Endodermal cell (in vitro differentiated cells): ENCODE measurements at regions not wholly inside any gene's neighbourhood (a gene's known extent, or its start where the extent isn't known, plus 50 kb on each side); places are given as distances from the start of the nearest gene placed in this dataset.

Source experiments
- DNase-seq: peaks from one replicate; pipeline ENCODE4 v3.0.0-alpha.2; 2017
- H3K27ac ChIP-seq: 2 replicates; pipeline ENCODE4 v1.5.1; 2013; ENCODE audit warnings: mild to moderate bottlenecking, low read depth, low read length, moderate library complexity
- H3K27me3 ChIP-seq: 2 replicates; pipeline ENCODE4 v1.6.1; 2013; ENCODE audit warnings: mild to moderate bottlenecking, low read length, moderate library complexity; ENCODE audit not compliant: insufficient read depth, control insufficient read depth, poor library complexity, severe bottlenecking
- H3K36me3 ChIP-seq: 2 replicates; pipeline ENCODE4 v1.7.0; 2013; ENCODE audit warnings: mild to moderate bottlenecking, low read length, moderate library complexity; ENCODE audit not compliant: control insufficient read depth, insufficient read depth
- H3K4me1 ChIP-seq: one replicate; pipeline ENCODE4 v1.7.0; 2013; ENCODE audit warnings: low read length; ENCODE audit not compliant: control insufficient read depth, insufficient read depth
- H3K4me3 ChIP-seq: 2 replicates; pipeline ENCODE4 v1.5.1; 2013; ENCODE audit warnings: mild to moderate bottlenecking, low read length, moderate library complexity
- H3K9ac ChIP-seq: 2 replicates; pipeline ENCODE4 v1.6.1; 2013; ENCODE audit warnings: mild to moderate bottlenecking, low read length, moderate library complexity; ENCODE audit not compliant: poor library complexity, severe bottlenecking; ENCODE audit errors: extremely low read depth
- H3K9me3 ChIP-seq: 2 replicates; pipeline ENCODE4 v1.6.1; 2013; ENCODE audit warnings: mild to moderate bottlenecking, low read length, moderate library complexity; ENCODE audit not compliant: control insufficient read depth
- H3K27ac Mint-ChIP-seq: 2 replicates; pipeline ENCODE4 v1.8.0; 2020; ENCODE audit warnings: mixed read lengths
- H3K27me3 Mint-ChIP-seq: 2 replicates; pipeline ENCODE4 v1.8.0; 2021; ENCODE audit warnings: mild to moderate bottlenecking, mixed read lengths; ENCODE audit not compliant: insufficient read depth
- H3K36me3 Mint-ChIP-seq: 2 replicates; pipeline ENCODE4 v1.8.0; 2020; ENCODE audit warnings: low read depth, mixed read lengths
- H3K4me1 Mint-ChIP-seq: 2 replicates; pipeline ENCODE4 v1.8.0; 2020; ENCODE audit warnings: mixed read lengths
- H3K4me3 Mint-ChIP-seq: 2 replicates; pipeline ENCODE4 v1.8.0; 2020; ENCODE audit warnings: mild to moderate bottlenecking, moderate library complexity, mixed read lengths
- H3K9me3 Mint-ChIP-seq: 2 replicates; pipeline ENCODE4 v1.8.0; 2020; ENCODE audit warnings: mild to moderate bottlenecking, mixed read lengths
- WGBS, 2 experiments: methylation state at CpG; one replicate each; pipeline versions ENCODE4 v1.1.5 to v1.1.7; 2013; ENCODE audit warnings: missing lambda C conversion rate in 2 of 2, mixed read lengths in 1 of 2; ENCODE audit not compliant: insufficient coverage in 1 of 2, insufficient read length in 1 of 2; 5-methylcytosine and 5-hydroxymethylcytosine counted together
- TF ChIP-seq, protein P1 (sequence below): fragments of 200-600 bp; sonication (generic); conservative IDR thresholded peaks from 2 replicates; pipeline ENCODE4 v1.5.0; 2021; ENCODE audit warnings: antibody characterized with exemption, mild to moderate bottlenecking

DNA sequence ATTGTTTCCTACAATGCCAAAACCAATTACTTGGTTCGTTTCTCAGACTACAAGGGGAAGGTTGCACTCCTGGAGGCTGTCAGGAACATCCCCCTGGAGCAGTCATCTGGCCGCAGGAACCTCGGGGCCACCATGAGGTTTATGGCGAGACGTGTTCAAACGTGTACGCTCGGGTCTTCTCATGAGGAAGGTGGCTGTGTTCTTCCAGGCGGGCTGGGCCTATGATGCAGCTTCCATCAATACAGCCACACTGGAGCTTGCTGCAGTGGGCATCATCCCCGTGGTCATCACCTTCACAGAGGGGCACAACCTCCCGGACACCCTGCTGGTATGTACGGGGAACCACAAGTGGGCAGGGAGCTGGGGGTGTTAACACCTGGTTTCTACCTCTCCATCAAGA lies 94.5 kb upstream of the COL6A5 start:
- no peak for DNase-seq
- Histone ChIP-seq H3K9me3 (no peaks in the 10 kb centered on the region), H3K27me3 (no peaks in the 10 kb centered on the region), H3K9ac (no peak overlapping the region), H3K27ac (no peak overlapping the region), H3K4me1 (no peaks in the 10 kb centered on the region), H3K4me3 (no peak overlapping the region), H3K36me3 (no peaks in the 10 kb centered on the region)
- Mint-ChIP-seq H3K4me3 (no peak overlapping the region), H3K27me3 (no peaks in the 10 kb centered on the region), H3K27ac (no peak overlapping the region), H3K36me3 (no peaks in the 10 kb centered on the region), H3K4me1 (no peaks in the 10 kb centered on the region), H3K9me3 (no peaks in the 10 kb centered on the region)
- WGBS, 2 experiments: 92 to 94% methylated on average over 9 to 12 of the region's 12 CpGs
- TF ChIP-seq, protein P1, sequence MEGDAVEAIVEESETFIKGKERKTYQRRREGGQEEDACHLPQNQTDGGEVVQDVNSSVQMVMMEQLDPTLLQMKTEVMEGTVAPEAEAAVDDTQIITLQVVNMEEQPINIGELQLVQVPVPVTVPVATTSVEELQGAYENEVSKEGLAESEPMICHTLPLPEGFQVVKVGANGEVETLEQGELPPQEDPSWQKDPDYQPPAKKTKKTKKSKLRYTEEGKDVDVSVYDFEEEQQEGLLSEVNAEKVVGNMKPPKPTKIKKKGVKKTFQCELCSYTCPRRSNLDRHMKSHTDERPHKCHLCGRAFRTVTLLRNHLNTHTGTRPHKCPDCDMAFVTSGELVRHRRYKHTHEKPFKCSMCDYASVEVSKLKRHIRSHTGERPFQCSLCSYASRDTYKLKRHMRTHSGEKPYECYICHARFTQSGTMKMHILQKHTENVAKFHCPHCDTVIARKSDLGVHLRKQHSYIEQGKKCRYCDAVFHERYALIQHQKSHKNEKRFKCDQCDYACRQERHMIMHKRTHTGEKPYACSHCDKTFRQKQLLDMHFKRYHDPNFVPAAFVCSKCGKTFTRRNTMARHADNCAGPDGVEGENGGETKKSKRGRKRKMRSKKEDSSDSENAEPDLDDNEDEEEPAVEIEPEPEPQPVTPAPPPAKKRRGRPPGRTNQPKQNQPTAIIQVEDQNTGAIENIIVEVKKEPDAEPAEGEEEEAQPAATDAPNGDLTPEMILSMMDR: no peak

DNA sequence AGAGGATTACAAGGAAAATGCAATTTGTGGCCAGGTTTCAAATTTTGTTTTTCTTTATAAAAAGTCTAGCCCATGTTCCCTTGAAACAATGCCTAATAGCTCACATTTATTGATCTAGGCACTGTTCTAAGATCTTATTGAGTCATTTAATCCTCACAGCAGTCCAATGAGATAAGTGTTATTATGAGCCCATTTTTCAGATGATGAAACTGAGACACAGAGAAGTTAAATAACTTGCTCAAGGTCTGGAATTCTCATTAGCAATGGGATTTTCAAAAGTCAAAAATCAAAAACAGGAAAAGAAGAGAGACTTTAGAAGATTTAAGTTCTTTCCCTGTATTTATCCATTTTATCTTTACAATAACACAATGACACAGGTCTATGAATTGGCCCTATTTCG lies 90.0 kb upstream of the COL6A5 start:
- no peak for DNase-seq
- Mint-ChIP-seq H3K27ac (no peak overlapping the region), H3K4me1 (no peaks in the 10 kb centered on the region), H3K27me3 (no peaks in the 10 kb centered on the region), H3K9me3 (no peaks in the 10 kb centered on the region), H3K4me3 (no peak overlapping the region), H3K36me3 (no peaks in the 10 kb centered on the region)
- Histone ChIP-seq H3K27ac (no peak overlapping the region), H3K36me3 (no peaks in the 10 kb centered on the region), H3K9ac (no peak overlapping the region), H3K4me3 (no peak overlapping the region), H3K27me3 (no peaks in the 10 kb centered on the region), H3K9me3 (no peaks in the 10 kb centered on the region), H3K4me1 (no peaks in the 10 kb centered on the region)
- WGBS, 2 experiments: 91% methylated on average over 1 of the region's 1 CpG; no CpG with 5 or more reads in 1 of the 2 experiments
- TF ChIP-seq, protein P1: no peak

DNA sequence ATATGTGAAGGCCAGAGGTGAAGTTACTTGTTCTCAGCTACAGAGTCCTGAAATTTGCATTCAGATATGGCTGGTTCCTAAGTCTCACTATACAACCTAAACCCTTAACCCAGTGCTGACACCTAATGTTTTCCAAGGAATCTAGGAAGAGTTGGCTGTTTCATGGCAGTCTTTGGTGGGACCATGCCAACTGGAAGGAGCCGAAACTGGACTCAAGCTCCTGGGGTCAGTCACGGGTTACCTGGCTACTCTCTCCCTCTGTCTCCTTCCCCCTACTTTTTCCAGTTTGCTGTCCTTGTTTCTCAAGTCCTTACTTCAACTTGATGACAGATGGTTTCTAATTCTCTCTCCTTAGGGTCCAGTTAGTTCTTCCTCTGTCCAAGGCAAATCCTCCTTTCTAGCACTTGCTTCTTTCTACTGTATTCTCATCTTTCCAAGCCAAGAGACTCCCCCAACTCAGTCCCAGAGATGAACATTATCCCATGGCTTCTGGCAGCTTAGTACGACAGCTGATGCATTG lies 88.6 kb upstream of the COL6A5 start:
- H3K9ac ChIP-seq: no peak overlapping the region
- H3K36me3 Mint-ChIP-seq: no peaks in the 10 kb centered on the region
- no peaks in the 10 kb centered on the region for H3K4me1 Mint-ChIP-seq
- no peaks in the 10 kb centered on the region for H3K9me3 ChIP-seq
- H3K27ac Mint-ChIP-seq: no peak overlapping the region
- H3K4me1 ChIP-seq: no peaks in the 10 kb centered on the region
- DNase-seq: no peak
- no peaks in the 10 kb centered on the region for H3K27me3 Mint-ChIP-seq
- no peak overlapping the region for H3K27ac ChIP-seq
- TF ChIP-seq, protein P1: no peak
- H3K36me3 ChIP-seq: no peaks in the 10 kb centered on the region
- 89 to 100% methylated on average over 2 to 3 of the region's 3 CpGs for WGBS, 2 experiments
- H3K4me3 Mint-ChIP-seq: no peak overlapping the region
- H3K9me3 Mint-ChIP-seq: no peaks in the 10 kb centered on the region
- no peak overlapping the region for H3K4me3 ChIP-seq
- no peaks in the 10 kb centered on the region for H3K27me3 ChIP-seq
